DOHH2 (cell line): ENCODE measurements at regions not wholly inside any gene's neighbourhood (a gene's known extent, or its start where the extent isn't known, plus 50 kb on each side); places are given as distances from the start of the nearest gene placed in this dataset.

Experiments
- H3F3A ChIP-seq: fragments of 200-600 bp; sonication (generic), shearing (Covaris generic); 2 replicates; pipeline ENCODE4 v1.6.0; 2016; ENCODE audit warnings: antibody characterized with exemption, mild to moderate bottlenecking; ENCODE audit not compliant: control insufficient read depth, insufficient read depth
- H3K27ac ChIP-seq: fragments of 200-600 bp; sonication (generic); 2 replicates; pipeline ENCODE4 v1.5.1; 2014; ENCODE audit warnings: low read depth, mild to moderate bottlenecking, low read length, moderate library complexity
- H3K27me3 ChIP-seq: fragments of 200-600 bp; sonication (generic); 2 replicates; pipeline ENCODE4 v1.6.1; 2014; ENCODE audit warnings: mild to moderate bottlenecking, low read length, mixed read lengths; ENCODE audit not compliant: control insufficient read depth
- H3K36me3 ChIP-seq: fragments of 200-600 bp; sonication (generic); 2 replicates; pipeline ENCODE4 v1.6.1; 2014; ENCODE audit warnings: mild to moderate bottlenecking, low read length, moderate library complexity, mixed read lengths; ENCODE audit not compliant: control insufficient read depth
- H3K4me1 ChIP-seq: fragments of 200-600 bp; sonication (generic); 2 replicates; pipeline ENCODE4 v1.6.1; 2014; ENCODE audit warnings: mild to moderate bottlenecking, low read length, mixed read lengths; ENCODE audit not compliant: control insufficient read depth
- H3K4me2 ChIP-seq: fragments of 200-600 bp; sonication (generic); 2 replicates; pipeline ENCODE4 v1.6.0; 2014; ENCODE audit warnings: mild to moderate bottlenecking, low read length, moderate library complexity
- H3K4me3 ChIP-seq: fragments of 200-600 bp; sonication (generic); 2 replicates; pipeline ENCODE4 v1.5.1; 2014; ENCODE audit warnings: mild to moderate bottlenecking, low read length, mixed read lengths
- H3K79me2 ChIP-seq: fragments of 200-600 bp; sonication (generic); 2 replicates; pipeline ENCODE4 v1.6.1; 2014; ENCODE audit warnings: mild to moderate bottlenecking, low read length, mixed read lengths; ENCODE audit not compliant: control insufficient read depth
- H3K9me2 ChIP-seq: fragments of 200-600 bp; sonication (generic); replicated peaks from 2 replicates; pipeline ENCODE4 v1.6.1; 2014; ENCODE audit warnings: mild to moderate bottlenecking, low read length, mixed read lengths; ENCODE audit not compliant: control insufficient read depth
- H3K9me3 ChIP-seq: fragments of 200-600 bp; sonication (generic); 2 replicates; pipeline ENCODE4 v1.6.1; 2014; ENCODE audit warnings: antibody characterized with exemption, low read length, mixed read lengths; ENCODE audit not compliant: control insufficient read depth, insufficient read depth
- H4K20me1 ChIP-seq: fragments of 200-600 bp; sonication (generic); 2 replicates; pipeline ENCODE4 v1.6.0; 2014; ENCODE audit warnings: low read depth, mild to moderate bottlenecking, antibody characterized with exemption, low read length, moderate library complexity; ENCODE audit not compliant: control insufficient read depth, insufficient read depth
- CTCF ChIP-seq: fragments of 200-600 bp; sonication (generic); IDR thresholded peaks from one replicate; pipeline ENCODE4 v1.5.1; 2014; ENCODE audit warnings: antibody characterized with exemption, mild to moderate bottlenecking, low read depth, low read length; ENCODE audit not compliant: poor library complexity, severe bottlenecking
- EZH2phosphoT487 ChIP-seq: fragments of 200-600 bp; sonication (generic); IDR thresholded peaks from 2 replicates; pipeline ENCODE4 v1.6.1; 2017; ENCODE audit warnings: borderline replicate concordance, mild to moderate bottlenecking, antibody characterized with exemption, low read length, moderate library complexity, mixed read lengths

GRCh38 chr3:65151666-65152065 is 463.9 kb upstream of the ADAMTS9 start:
- no peaks in the 10 kb centered on the region for H3K9me2 ChIP-seq
- no peaks in the 10 kb centered on the region for H3K36me3 ChIP-seq
- H3K4me3 ChIP-seq: no peak overlapping the region
- H4K20me1 ChIP-seq: no peaks in the 10 kb centered on the region
- TF ChIP-seq CTCF: no peak
- TF ChIP-seq EZH2phosphoT487: no peak
- no peaks in the 10 kb centered on the region for H3K9me3 ChIP-seq
- no peak overlapping the region for H3K27ac ChIP-seq
- H3K4me2 ChIP-seq: no peak overlapping the region
- no peaks in the 10 kb centered on the region for H3K79me2 ChIP-seq
- no peaks in the 10 kb centered on the region for H3F3A ChIP-seq
- H3K4me1 ChIP-seq: no peaks in the 10 kb centered on the region
- no peaks in the 10 kb centered on the region for H3K27me3 ChIP-seq

- Histone ChIP-seq H3K79me2 (no peaks in the 10 kb centered on the region), H3K4me3 (no peak overlapping the region), H3K9me3 (no peaks in the 10 kb centered on the region), H3K4me2 (no peak overlapping the region), H3K27ac (no peak overlapping the region), H3K36me3 (no peaks in the 10 kb centered on the region), H3K4me1 (no peaks in the 10 kb centered on the region), H3K27me3 (no peaks in the 10 kb centered on the region), H4K20me1 (no peaks in the 10 kb centered on the region), H3F3A (no peaks in the 10 kb centered on the region), H3K9me2 (no peaks in the 10 kb centered on the region)
- TF ChIP-seq CTCF (no peak), EZH2phosphoT487 (no peak)
Observed at GRCh38 chr3:65149877-65150276, 462.1 kb upstream of the ADAMTS9 start.

DNA sequence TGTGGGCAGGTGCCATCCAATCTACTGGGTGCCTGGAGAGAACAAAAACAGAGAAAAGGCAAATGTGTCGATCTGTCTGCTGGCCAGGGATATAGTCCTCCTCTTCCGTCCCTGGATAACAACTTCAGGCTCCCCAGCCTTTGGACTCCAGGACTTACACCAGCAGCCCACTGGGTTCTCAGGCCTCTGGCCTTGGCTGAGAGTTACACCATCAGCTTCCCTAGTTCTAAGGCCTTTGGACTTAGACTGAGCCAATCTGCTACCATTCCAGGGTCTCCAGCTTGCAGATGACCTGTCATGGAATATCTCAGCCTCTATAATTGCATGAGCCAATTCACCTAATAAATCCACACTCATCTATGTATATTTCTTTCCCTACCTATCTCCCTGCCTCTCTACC is 460.9 kb upstream of the ADAMTS9 start:
- H4K20me1 ChIP-seq: no peaks in the 10 kb centered on the region
- H3K27me3 ChIP-seq: no peaks in the 10 kb centered on the region
- no peaks in the 10 kb centered on the region for H3K9me2 ChIP-seq
- H3K4me3 ChIP-seq: no peak overlapping the region
- no peaks in the 10 kb centered on the region for H3K36me3 ChIP-seq
- no peaks in the 10 kb centered on the region for H3K9me3 ChIP-seq
- TF ChIP-seq CTCF (no peak), EZH2phosphoT487 (no peak)
- H3K27ac ChIP-seq: no peak overlapping the region
- H3K4me1 ChIP-seq: no peaks in the 10 kb centered on the region
- H3F3A ChIP-seq: no peaks in the 10 kb centered on the region
- no peaks in the 10 kb centered on the region for H3K79me2 ChIP-seq
- H3K4me2 ChIP-seq: no peak overlapping the region

DNA sequence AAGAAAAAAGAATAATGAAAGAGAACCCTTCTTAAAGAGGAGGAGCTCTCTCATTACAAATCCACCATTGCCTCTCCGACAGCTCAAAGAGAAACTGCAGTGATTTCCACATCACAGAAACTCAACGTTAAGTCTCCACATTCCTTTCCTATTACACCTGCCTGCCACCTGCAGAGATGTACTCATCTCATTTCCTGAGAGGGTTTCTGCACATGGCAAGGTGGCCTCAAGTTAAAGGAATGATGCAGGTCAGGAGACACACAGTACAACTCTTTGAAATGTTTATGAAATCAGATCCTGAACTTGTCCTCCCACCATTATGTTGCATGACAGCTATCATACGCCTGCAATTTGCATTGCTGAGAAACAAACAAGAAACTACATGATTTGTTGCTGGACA is 458.4 kb upstream of the ADAMTS9 start:
- no peaks in the 10 kb centered on the region for H3K4me1 ChIP-seq
- no peak overlapping the region for H3K27ac ChIP-seq
- H4K20me1 ChIP-seq: no peaks in the 10 kb centered on the region
- H3K9me3 ChIP-seq: no peaks in the 10 kb centered on the region
- H3F3A ChIP-seq: no peaks in the 10 kb centered on the region
- no peak overlapping the region for H3K4me2 ChIP-seq
- H3K36me3 ChIP-seq: no peaks in the 10 kb centered on the region
- H3K9me2 ChIP-seq: no peaks in the 10 kb centered on the region
- H3K4me3 ChIP-seq: no peak overlapping the region
- no peak for TF ChIP-seq EZH2phosphoT487
- no peaks in the 10 kb centered on the region for H3K27me3 ChIP-seq
- H3K79me2 ChIP-seq: no peaks in the 10 kb centered on the region
